ENCODE measurements at regions not wholly inside any gene's neighbourhood (a gene's known extent, or its start where the extent isn't known, plus 50 kb on each side); places are given as distances from the start of the nearest gene placed in this dataset.
A peak's percentile ranks its signal among the peaks of the same experiment; 100 is the strongest.

- Histone ChIP-seq H3K27ac (peak overlapping the region in 1 of 2 donors; percentile 25), H3K4me1 (peaks cover 0 to 23% (median 8%) of the 10 kb centered on the region in 4 donors), H3K36me3 (no peaks in the 10 kb centered on the region), H3K4me3 (no peak overlapping the region), H3K9me3 (no peaks in the 10 kb centered on the region), H3K27me3 (no peaks in the 10 kb centered on the region)
- no peak for DNase-seq
- intact Hi-C loops (cut with DNase I; ENCODE audit: low total_unique reads), result no loop called here
- TF ChIP-seq, protein P1, sequence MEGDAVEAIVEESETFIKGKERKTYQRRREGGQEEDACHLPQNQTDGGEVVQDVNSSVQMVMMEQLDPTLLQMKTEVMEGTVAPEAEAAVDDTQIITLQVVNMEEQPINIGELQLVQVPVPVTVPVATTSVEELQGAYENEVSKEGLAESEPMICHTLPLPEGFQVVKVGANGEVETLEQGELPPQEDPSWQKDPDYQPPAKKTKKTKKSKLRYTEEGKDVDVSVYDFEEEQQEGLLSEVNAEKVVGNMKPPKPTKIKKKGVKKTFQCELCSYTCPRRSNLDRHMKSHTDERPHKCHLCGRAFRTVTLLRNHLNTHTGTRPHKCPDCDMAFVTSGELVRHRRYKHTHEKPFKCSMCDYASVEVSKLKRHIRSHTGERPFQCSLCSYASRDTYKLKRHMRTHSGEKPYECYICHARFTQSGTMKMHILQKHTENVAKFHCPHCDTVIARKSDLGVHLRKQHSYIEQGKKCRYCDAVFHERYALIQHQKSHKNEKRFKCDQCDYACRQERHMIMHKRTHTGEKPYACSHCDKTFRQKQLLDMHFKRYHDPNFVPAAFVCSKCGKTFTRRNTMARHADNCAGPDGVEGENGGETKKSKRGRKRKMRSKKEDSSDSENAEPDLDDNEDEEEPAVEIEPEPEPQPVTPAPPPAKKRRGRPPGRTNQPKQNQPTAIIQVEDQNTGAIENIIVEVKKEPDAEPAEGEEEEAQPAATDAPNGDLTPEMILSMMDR (IDR thresholded peaks at IDR 0.05), result no peak
Measured at GRCh38 chr7:24504040-24504439, 69.2 kb upstream of the PALS2 start.

DNA sequence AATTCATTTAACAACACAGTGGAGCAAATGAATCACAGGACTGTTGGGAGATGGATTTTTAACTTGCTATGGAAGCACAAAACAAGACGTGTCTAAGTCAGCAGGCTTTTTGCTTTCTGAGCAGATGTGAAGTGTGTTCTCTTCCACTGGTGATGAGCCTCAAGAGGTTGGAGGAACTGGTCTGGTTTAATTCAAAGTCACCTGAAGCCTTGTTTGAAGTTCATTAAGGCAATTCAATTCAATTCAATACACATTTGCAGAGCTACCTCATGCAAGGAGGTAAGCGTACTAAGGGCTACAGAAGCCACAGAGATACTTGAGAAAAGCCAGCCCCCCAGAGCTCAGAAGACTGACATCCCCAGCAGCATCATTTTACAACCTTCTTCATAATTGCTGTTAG lies 68.4 kb upstream of the PALS2 start:
- no peaks in the 10 kb centered on the region for H3K9me3 ChIP-seq
- TF ChIP-seq, protein P1 (IDR thresholded peaks at IDR 0.05), result no peak
- peaks cover 0 to 23% (median 8%) of the 10 kb centered on the region in 4 donors for H3K4me1 ChIP-seq
- H3K36me3 ChIP-seq, result no peaks in the 10 kb centered on the region
- intact Hi-C loops (cut with DNase I; ENCODE audit: low total_unique reads), result no loop called here
- no peak overlapping the region for H3K4me3 ChIP-seq
- DNase-seq, result no peak
- H3K27ac ChIP-seq, result no peak overlapping the region
- H3K27me3 ChIP-seq, result no peaks in the 10 kb centered on the region

- TF ChIP-seq, protein P1 (IDR thresholded peaks at IDR 0.05), result no peak
- no peak overlapping the region for H3K4me3 ChIP-seq
- H3K27ac ChIP-seq, result no peak overlapping the region
- DNase-seq, result no peak
- no peaks in the 10 kb centered on the region for H3K36me3 ChIP-seq
- peaks cover 0 to 18% (median 4%) of the 10 kb centered on the region in 4 donors for H3K4me1 ChIP-seq
- no peaks in the 10 kb centered on the region for H3K9me3 ChIP-seq
- no peaks in the 10 kb centered on the region for H3K27me3 ChIP-seq
- intact Hi-C loops (cut with DNase I; ENCODE audit: low total_unique reads), result no loop called here
Measured at GRCh38 chr7:24505968-24506367, 67.3 kb upstream of the PALS2 start.

- intact Hi-C loops (cut with DNase I; ENCODE audit: low total_unique reads), result no loop called here
- TF ChIP-seq, protein P1 (IDR thresholded peaks at IDR 0.05), result no peak
- H3K4me1 ChIP-seq, result peaks cover 0 to 10% (median 0%) of the 10 kb centered on the region in 4 donors
Measured at GRCh38 chr7:24508316-24508715, 64.9 kb upstream of the PALS2 start.

GRCh38 chr7:24510759-24511158 lies 62.5 kb upstream of the PALS2 start:
- no peaks in the 10 kb centered on the region for H3K36me3 ChIP-seq
- DNase-seq, result no peak
- no peak overlapping the region for H3K4me3 ChIP-seq
- H3K4me1 ChIP-seq, result no peaks in the 10 kb centered on the region
- intact Hi-C loops (cut with DNase I; ENCODE audit: low total_unique reads), result no loop called here
- no peaks in the 10 kb centered on the region for H3K27me3 ChIP-seq
- TF ChIP-seq, protein P1 (IDR thresholded peaks at IDR 0.05), result no peak
- no peak overlapping the region for H3K27ac ChIP-seq
- H3K9me3 ChIP-seq, result no peaks in the 10 kb centered on the region

More at GRCh38 chr7:24508316-24508715, 64.9 kb upstream of the PALS2 start:
- H3K27ac ChIP-seq, result no peak overlapping the region
- H3K9me3 ChIP-seq, result no peaks in the 10 kb centered on the region
- H3K36me3 ChIP-seq, result no peaks in the 10 kb centered on the region
- H3K4me3 ChIP-seq, result no peak overlapping the region
- no peaks in the 10 kb centered on the region for H3K27me3 ChIP-seq
- no peak for DNase-seq

- Histone ChIP-seq H3K36me3 (no peaks in the 10 kb centered on the region), H3K4me1 (no peaks in the 10 kb centered on the region), H3K27me3 (no peaks in the 10 kb centered on the region), H3K27ac (no peak overlapping the region), H3K4me3 (no peak overlapping the region), H3K9me3 (no peaks in the 10 kb centered on the region)
- intact Hi-C loops (cut with DNase I; ENCODE audit: low total_unique reads), result no loop called here
- TF ChIP-seq, protein P1 (IDR thresholded peaks at IDR 0.05), result no peak
- no peak for DNase-seq
Measured at GRCh38 chr7:24517166-24517565, 56.1 kb upstream of the PALS2 start.
